ENCODE measurements at regions not wholly inside any gene's neighbourhood (a gene's known extent, or its start where the extent isn't known, plus 50 kb on each side); places are given as distances from the start of the nearest gene placed in this dataset.

- TF ChIP-seq MEF2A (IDR thresholded peaks at IDR 0.05; ENCODE audit: borderline replicate concordance, low read depth) (no peak), PBX3 (IDR thresholded peaks at IDR 0.05) (no peak), MAX (IDR thresholded peaks at IDR 0.05; ENCODE audit: low read depth) (no peak), NFIC (IDR thresholded peaks at IDR 0.05; ENCODE audit: borderline replicate concordance) (no peak), SIN3A (IDR thresholded peaks at IDR 0.05; ENCODE audit: borderline replicate concordance, low read depth, low read length) (no peak), POLR2AphosphoS5 (IDR thresholded peaks at IDR 0.05; ENCODE audit: low read depth, low read length) (no peak), SMC3 (IDR thresholded peaks at IDR 0.05; ENCODE audit: low read depth, low read length) (no peak), TCF12 (IDR thresholded peaks at IDR 0.05) (no peak), RFX5 (IDR thresholded peaks at IDR 0.05; ENCODE audit: low read length) (no peak), NRF1 (IDR thresholded peaks at IDR 0.05; ENCODE audit: low read depth, low read length) (no peak), CTCF (IDR thresholded peaks at IDR 0.05) (no peak), ELF1 (IDR thresholded peaks at IDR 0.05) (no peak), TEAD4 (IDR thresholded peaks at IDR 0.05; ENCODE audit: borderline replicate concordance, insufficient read depth) (no peak), RXRA (IDR thresholded peaks at IDR 0.05; ENCODE audit: borderline replicate concordance, low read depth) (no peak), EZH2phosphoT487 (IDR thresholded peaks at IDR 0.05; ENCODE audit: borderline replicate concordance, low read depth) (no peak), RAD21 (IDR thresholded peaks at IDR 0.05; ENCODE audit: low read length) (no peak)
- TF ChIP-seq, protein P1, sequence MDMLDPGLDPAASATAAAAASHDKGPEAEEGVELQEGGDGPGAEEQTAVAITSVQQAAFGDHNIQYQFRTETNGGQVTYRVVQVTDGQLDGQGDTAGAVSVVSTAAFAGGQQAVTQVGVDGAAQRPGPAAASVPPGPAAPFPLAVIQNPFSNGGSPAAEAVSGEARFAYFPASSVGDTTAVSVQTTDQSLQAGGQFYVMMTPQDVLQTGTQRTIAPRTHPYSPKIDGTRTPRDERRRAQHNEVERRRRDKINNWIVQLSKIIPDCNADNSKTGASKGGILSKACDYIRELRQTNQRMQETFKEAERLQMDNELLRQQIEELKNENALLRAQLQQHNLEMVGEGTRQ (IDR thresholded peaks at IDR 0.05; ENCODE audit: borderline replicate concordance, low read depth, low read length), result no peak
- TF ChIP-seq, protein P2, sequence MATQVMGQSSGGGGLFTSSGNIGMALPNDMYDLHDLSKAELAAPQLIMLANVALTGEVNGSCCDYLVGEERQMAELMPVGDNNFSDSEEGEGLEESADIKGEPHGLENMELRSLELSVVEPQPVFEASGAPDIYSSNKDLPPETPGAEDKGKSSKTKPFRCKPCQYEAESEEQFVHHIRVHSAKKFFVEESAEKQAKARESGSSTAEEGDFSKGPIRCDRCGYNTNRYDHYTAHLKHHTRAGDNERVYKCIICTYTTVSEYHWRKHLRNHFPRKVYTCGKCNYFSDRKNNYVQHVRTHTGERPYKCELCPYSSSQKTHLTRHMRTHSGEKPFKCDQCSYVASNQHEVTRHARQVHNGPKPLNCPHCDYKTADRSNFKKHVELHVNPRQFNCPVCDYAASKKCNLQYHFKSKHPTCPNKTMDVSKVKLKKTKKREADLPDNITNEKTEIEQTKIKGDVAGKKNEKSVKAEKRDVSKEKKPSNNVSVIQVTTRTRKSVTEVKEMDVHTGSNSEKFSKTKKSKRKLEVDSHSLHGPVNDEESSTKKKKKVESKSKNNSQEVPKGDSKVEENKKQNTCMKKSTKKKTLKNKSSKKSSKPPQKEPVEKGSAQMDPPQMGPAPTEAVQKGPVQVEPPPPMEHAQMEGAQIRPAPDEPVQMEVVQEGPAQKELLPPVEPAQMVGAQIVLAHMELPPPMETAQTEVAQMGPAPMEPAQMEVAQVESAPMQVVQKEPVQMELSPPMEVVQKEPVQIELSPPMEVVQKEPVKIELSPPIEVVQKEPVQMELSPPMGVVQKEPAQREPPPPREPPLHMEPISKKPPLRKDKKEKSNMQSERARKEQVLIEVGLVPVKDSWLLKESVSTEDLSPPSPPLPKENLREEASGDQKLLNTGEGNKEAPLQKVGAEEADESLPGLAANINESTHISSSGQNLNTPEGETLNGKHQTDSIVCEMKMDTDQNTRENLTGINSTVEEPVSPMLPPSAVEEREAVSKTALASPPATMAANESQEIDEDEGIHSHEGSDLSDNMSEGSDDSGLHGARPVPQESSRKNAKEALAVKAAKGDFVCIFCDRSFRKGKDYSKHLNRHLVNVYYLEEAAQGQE (IDR thresholded peaks at IDR 0.05; ENCODE audit: low read depth, low read length), result no peak
- TF ChIP-seq, protein P3, sequence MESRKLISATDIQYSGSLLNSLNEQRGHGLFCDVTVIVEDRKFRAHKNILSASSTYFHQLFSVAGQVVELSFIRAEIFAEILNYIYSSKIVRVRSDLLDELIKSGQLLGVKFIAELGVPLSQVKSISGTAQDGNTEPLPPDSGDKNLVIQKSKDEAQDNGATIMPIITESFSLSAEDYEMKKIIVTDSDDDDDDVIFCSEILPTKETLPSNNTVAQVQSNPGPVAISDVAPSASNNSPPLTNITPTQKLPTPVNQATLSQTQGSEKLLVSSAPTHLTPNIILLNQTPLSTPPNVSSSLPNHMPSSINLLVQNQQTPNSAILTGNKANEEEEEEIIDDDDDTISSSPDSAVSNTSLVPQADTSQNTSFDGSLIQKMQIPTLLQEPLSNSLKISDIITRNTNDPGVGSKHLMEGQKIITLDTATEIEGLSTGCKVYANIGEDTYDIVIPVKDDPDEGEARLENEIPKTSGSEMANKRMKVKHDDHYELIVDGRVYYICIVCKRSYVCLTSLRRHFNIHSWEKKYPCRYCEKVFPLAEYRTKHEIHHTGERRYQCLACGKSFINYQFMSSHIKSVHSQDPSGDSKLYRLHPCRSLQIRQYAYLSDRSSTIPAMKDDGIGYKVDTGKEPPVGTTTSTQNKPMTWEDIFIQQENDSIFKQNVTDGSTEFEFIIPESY (IDR thresholded peaks at IDR 0.05; ENCODE audit: borderline replicate concordance, low read depth), result no peak
- H3K9me3 ChIP-seq, result no peaks in the 10 kb centered on the region
- no peaks in the 10 kb centered on the region for H4K20me1 ChIP-seq (ENCODE audit: insufficient read depth)
- no peak overlapping the region for H3K9ac ChIP-seq
- no peaks in the 10 kb centered on the region for H3F3A ChIP-seq (replicated peaks; ENCODE audit: insufficient read depth)
- DNase-seq, result no peak
- ChIA-PET POLR2A (interaction anchor here (0.9 kb wide), 1 partner anchor 161 kb away, joined by 3 read pairs; no protein-coding TSS in a partner anchor), CTCF (interaction anchor here (0.9 to 1.6 kb wide), 3 partner anchors 8 to 30 kb away, joined by 3 to 5 read pairs (median 4); no protein-coding TSS in a partner anchor)
- H3K79me2 ChIP-seq (ENCODE audit: insufficient read depth), result no peaks in the 10 kb centered on the region
- no peak overlapping the region for H3K4me2 ChIP-seq
- no peak overlapping the region for H3K4me3 ChIP-seq (ENCODE audit: low read depth in 2 of 2, low read length in 1 of 2)
- H3K36me3 ChIP-seq (replicated peaks in 1 of 2; ENCODE audit: control insufficient read depth in 1 of 2, insufficient read depth in 2 of 2, low read length in 1 of 2), result no peaks in the 10 kb centered on the region
- H3K27me3 ChIP-seq (ENCODE audit: insufficient read depth), result no peaks in the 10 kb centered on the region
- peaks cover 0 to 9% of the 10 kb centered on the region in 2 experiments; a peak in 1 of 4 replicates for H3K4me1 ChIP-seq (ENCODE audit: control insufficient read depth in 1 of 2, insufficient read depth in 2 of 2, low read depth in 1 of 2, low read length in 1 of 2)
- H3K9me2 ChIP-seq, result 0 out of 2 replicates have a peak, but pooled peaks cover 3% of the 10 kb centered on the region
- H3K27ac ChIP-seq (ENCODE audit: low read depth in 2 of 2, low read length in 1 of 2), result peak overlapping the region in 1 of 2 experiments; percentile 11; a peak in 1 of 4 replicates
- H2AFZ ChIP-seq (ENCODE audit: low read depth), result no peak overlapping the region
- WGBS (ENCODE audit: low lambda C conversion rate), result 23% methylated on average over 13 of the region's 13 CpGs
Observed at GRCh38 chr19:31518216-31519020, 169.2 kb upstream of the TSHZ3 start.

Data from SK-N-SH (cell line).